Heart right ventricle (tissue), 16 donors: ENCODE measurements at regions not wholly inside any gene's neighbourhood (a gene's known extent, or its start where the extent isn't known, plus 50 kb on each side); places are given as distances from the start of the nearest gene placed in this dataset.

Experiments used
- ATAC-seq, 8 donors: fragments of 200-7000 bp; cut with Tn5 transposase; one replicate each; pipeline ENCODE4 v1.9.1; 2020; ENCODE audit warnings: mild to moderate bottlenecking in 8 of 8, moderate library complexity in 8 of 8, moderate number of reproducible peaks in 1 of 8
- DNase-seq, 2 donors: peaks; one replicate each; pipeline ENCODE4 v3.0.0-alpha.2; 2020
- H3K27ac ChIP-seq, 10 donors: fragments of 200-600 bp; sonication (generic) in 2 of 10; one replicate each; pipeline versions ENCODE4 v1.5.0 to v1.8.0; 2020 to 2022; ENCODE audit warnings: mild to moderate bottlenecking in 3 of 10
- H3K27me3 ChIP-seq, 7 donors: fragments of 200-600 bp; one replicate each; pipeline ENCODE4 v1.8.0; 2021 to 2022; ENCODE audit warnings: mild to moderate bottlenecking in 2 of 7
- H3K36me3 ChIP-seq, 9 donors: fragments of 200-600 bp; sonication (generic) in 1 of 9; one replicate each; pipeline versions ENCODE4 v1.5.0 to v1.8.0; 2020 to 2022; ENCODE audit warnings: mild to moderate bottlenecking in 2 of 9
- H3K4me1 ChIP-seq, 9 donors: fragments of 200-600 bp; sonication (generic) in 1 of 9; one replicate each; pipeline versions ENCODE4 v1.5.0 to v1.8.0; 2020 to 2022; ENCODE audit warnings: mild to moderate bottlenecking in 4 of 9
- H3K4me3 ChIP-seq, 10 donors: fragments of 200-600 bp; sonication (generic) in 2 of 10; one replicate each; pipeline versions ENCODE4 v1.5.0 to v1.8.0; 2020 to 2022; ENCODE audit warnings: mild to moderate bottlenecking in 7 of 10, moderate library complexity in 2 of 10
- H3K9me3 ChIP-seq, 11 donors: fragments of 200-600 bp in 10 of 11; sonication (generic) in 2 of 11; one replicate each; pipeline versions ENCODE4 v1.5.0 to v1.8.0; 2013 to 2022; ENCODE audit warnings: mild to moderate bottlenecking in 2 of 11, control low read depth in 1 of 11, moderate library complexity in 1 of 11
- WGBS, 2 donors: extraction: QIAGEN DNeasy Blood & Tissue Kit; methylation state at CpG; one replicate each; pipeline ENCODE4 v1.1.7; 2013; ENCODE audit warnings: inconsistent platforms in 1 of 2; 5-methylcytosine and 5-hydroxymethylcytosine counted together
- intact Hi-C, 10 donors: fragments of 100-400 bp; cut with DNase I; formaldehyde crosslinking; loops; one replicate each; pipeline versions ENCODE4 v1.11.1 to v1.14.2; 2022
- TF ChIP-seq, protein P1 (sequence below), 9 donors: fragments of 200-600 bp; sonication (generic) in 2 of 9; IDR thresholded peaks; one replicate each; pipeline versions ENCODE4 v1.5.0 to v1.8.0; 2021 to 2022; ENCODE audit warnings: antibody characterized with exemption in 9 of 9, mild to moderate bottlenecking in 5 of 9, moderate library complexity in 1 of 9
- donor health status: Arrhythmogenic right ventricular cardiomyopathy.
- donor health status: ischemic (EF 13 %, LVEDD 7.1; RV severe dilation, severe dysfunction).
- donor health status: healthy with polysubstance abuse.
- donor health status: DM: no; HTN: yes; CAD: no.
- donor health status: DM: no; HTN: no; CAD: no.
- donor health status: ischemic (EF 25% LVEDD 6.9; RV normal size, moderate dysfunction).
- donor health status: ischemic (EF 25% LVEDD 5.7; RV mildly dilated, moderate dysfunction).
- donor health status: healthy.
- donor health status: DM: yes; HTN: yes; CAD: no.
- donor health status: Ischemic cardiomyopathy.
- donor health status: ischemic (EF 35%, LVEDD 5.7; RV mildly dilated, moderate dysfunction).
- donor health status: nonischemic (EF 11% LVEDD 7.7; RV severe dilation, severe dysfunction).
- donor health status: DM: yes; HTN: yes; CAD: no.
- donor health status: PGD.
- donor health status: ischemic (EF 29% LVEDD 5.4; RV normal size, mild dysfunction).
- donor health status: nonischemic (EF 23%, LVEDD 6.1; RV moderate dilation, normal function).

DNA sequence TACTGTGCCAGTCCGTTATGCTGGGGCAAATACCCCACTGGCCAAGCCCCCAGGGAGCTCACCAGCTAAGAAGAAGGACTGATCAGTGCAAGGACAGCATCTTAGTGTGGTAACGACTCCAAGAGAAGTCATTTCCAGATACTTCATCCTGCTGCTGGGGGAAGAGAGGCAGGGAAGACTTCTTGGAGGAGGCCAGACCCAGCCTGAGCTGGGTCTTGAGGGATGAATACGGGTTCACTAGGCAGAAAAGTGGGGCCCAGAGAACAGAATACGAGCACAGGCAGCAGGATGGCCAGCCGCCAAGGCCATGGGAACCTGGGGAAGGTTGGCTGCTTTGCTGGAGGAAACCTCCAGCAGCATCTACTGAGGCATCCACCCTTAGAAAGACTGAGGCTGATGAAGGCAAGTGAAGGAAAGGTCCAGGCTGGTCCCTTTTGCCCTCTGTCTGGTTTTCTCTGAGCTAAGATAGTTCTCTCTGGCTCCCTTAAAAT lies 84.1 kb downstream of the GLI2 start:
- Histone ChIP-seq H3K4me1 (peaks cover 0 to 12% (median 0%) of the 10 kb centered on the region in 9 donors), H3K36me3 (no peaks in the 10 kb centered on the region), H3K4me3 (peak overlapping the region in 1 of 10 donors; percentile 13), H3K9me3 (no peaks in the 10 kb centered on the region), H3K27ac (peak overlapping the region in 5 of 10 donors; percentile 2 to 51 (median 22)), H3K27me3 (peaks cover 0 to 34% (median 8%) of the 10 kb centered on the region in 7 donors)
- DNase-seq (no peak), ATAC-seq (no peak)
- intact Hi-C loops: no loop called here
- TF ChIP-seq, protein P1, sequence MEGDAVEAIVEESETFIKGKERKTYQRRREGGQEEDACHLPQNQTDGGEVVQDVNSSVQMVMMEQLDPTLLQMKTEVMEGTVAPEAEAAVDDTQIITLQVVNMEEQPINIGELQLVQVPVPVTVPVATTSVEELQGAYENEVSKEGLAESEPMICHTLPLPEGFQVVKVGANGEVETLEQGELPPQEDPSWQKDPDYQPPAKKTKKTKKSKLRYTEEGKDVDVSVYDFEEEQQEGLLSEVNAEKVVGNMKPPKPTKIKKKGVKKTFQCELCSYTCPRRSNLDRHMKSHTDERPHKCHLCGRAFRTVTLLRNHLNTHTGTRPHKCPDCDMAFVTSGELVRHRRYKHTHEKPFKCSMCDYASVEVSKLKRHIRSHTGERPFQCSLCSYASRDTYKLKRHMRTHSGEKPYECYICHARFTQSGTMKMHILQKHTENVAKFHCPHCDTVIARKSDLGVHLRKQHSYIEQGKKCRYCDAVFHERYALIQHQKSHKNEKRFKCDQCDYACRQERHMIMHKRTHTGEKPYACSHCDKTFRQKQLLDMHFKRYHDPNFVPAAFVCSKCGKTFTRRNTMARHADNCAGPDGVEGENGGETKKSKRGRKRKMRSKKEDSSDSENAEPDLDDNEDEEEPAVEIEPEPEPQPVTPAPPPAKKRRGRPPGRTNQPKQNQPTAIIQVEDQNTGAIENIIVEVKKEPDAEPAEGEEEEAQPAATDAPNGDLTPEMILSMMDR (IDR thresholded peaks at IDR 0.05): no peak
- 73% methylated on average over 5 of the region's 5 CpGs for WGBS, 2 donors

DNA sequence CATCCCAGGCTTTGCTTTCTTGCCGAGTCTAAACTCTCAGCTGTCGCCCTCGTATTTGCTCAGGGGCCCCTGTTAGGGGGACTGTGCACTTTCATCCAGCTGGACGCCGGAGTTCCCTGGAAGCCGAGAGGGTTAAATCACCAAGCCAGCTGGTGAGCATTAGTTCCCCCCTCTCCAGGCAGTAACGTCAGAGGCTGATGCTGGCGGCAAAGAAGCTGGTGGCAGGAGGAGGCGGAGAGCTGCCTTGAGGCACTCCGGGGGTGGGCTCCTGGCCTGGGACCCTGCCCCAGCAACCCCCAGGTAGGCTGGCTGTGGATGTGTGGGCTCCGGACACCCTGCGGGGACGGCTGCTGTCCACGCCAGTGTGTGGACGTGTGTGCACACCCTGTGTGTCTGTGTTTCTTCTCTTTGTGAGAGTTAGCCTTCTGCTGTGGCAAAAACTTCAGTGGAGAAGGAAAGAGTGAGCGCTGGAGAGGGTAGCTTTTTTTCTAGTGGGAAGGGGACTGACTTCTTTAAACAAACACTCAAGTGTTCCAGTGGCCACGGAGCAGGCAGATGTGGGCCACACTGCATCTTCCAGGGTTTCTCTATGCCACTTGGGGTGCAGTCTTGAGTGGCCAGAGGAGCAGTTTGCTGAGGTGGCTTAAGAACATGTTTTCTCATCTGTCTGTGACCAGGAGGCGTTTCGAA lies 84.7 kb downstream of the GLI2 start:
- Histone ChIP-seq H3K9me3 (no peaks in the 10 kb centered on the region), H3K27me3 (peaks cover 0 to 28% (median 8%) of the 10 kb centered on the region in 7 donors), H3K27ac (peak overlapping the region in 6 of 10 donors; percentile 2 to 58 (median 32)), H3K4me3 (peak overlapping the region in 5 of 10 donors; percentile 11 to 30 (median 14)), H3K36me3 (no peaks in the 10 kb centered on the region), H3K4me1 (peaks cover 0 to 14% (median 0%) of the 10 kb centered on the region in 9 donors)
- TF ChIP-seq, protein P1 (IDR thresholded peaks at IDR 0.05): no peak
- DNase-seq: peak in 1 of 2 donors; percentile 38
- WGBS, 2 donors: 41 to 44% methylated on average over 19 of the region's 19 CpGs
- ATAC-seq: peak in 7 of 8 donors; percentile 36 to 73 (median 59)
- intact Hi-C loops: no loop called here

DNA sequence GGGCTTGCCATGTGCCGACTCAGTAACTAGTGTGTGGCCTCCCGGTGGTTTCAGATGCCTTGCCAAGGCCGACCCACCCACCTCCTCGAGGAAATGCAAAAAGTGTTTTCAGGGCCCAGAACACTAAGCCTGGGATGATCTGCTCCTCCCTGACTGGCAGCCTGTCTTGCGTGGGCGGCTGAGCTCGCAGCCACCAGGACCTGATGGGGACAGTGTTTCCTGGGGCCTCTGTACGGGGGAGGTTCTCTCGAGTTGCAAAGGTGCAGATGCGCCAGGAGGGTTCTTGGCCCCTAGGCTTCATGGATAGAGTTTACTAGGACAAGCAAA lies 85.2 kb downstream of the GLI2 start:
- TF ChIP-seq, protein P1 (IDR thresholded peaks at IDR 0.05): no peak
- Histone ChIP-seq H3K4me1 (peaks cover 0 to 19% (median 2%) of the 10 kb centered on the region in 9 donors), H3K27ac (peak overlapping the region in 2 of 10 donors; percentile 14 to 58), H3K36me3 (no peaks in the 10 kb centered on the region), H3K9me3 (no peaks in the 10 kb centered on the region), H3K27me3 (peaks cover 0 to 25% (median 3%) of the 10 kb centered on the region in 7 donors), H3K4me3 (peak overlapping the region in 3 of 10 donors; percentile 13 to 30 (median 14))
- DNase-seq (peak in 1 of 2 donors; percentile 24), ATAC-seq (peak in 7 of 8 donors; percentile 13 to 46 (median 31))
- intact Hi-C loops: no loop called here
- WGBS, 2 donors: 54 to 55% methylated on average over 10 of the region's 10 CpGs

DNA sequence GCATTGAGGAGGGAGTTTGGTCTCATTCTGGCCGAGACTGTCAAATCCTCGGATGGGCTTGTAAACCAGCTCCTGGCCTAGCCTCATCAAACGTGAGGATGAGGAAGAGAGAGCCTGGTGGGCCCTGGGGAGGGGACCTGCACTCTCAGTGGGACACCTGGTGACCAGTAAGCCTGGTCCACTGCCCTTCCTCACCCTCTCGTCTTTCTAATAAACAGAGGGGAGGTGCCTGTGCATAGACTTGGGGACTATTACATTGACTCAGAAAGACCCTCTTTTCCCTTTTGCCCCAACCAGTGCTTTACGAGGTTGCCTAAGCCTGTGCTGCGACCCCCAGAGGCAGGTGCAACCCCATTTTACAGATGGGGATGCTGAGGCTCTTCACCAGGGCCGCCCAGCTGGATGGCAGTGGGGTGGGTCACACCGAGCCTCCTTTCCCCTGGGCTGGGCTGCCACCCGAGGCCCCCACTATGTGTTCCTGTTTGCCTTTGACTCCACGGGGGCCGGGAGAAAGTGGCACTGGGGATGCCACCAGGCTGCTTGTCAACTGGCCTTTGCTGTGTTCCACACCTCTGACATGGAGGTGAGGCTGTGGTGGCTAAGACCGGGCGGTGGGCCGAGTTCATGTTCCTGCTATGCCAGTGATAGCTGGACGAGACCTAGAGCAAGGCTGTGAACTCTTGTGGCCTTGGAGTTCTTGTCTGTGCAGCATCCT lies 85.9 kb downstream of the GLI2 start:
- peaks cover 0 to 26% (median 9%) of the 10 kb centered on the region in 9 donors for H3K4me1 ChIP-seq
- ATAC-seq (no peak), DNase-seq (no peak)
- H3K9me3 ChIP-seq: no peaks in the 10 kb centered on the region
- 84 to 88% methylated on average over 15 of the region's 15 CpGs for WGBS, 2 donors
- H3K36me3 ChIP-seq: no peaks in the 10 kb centered on the region
- TF ChIP-seq, protein P1 (IDR thresholded peaks at IDR 0.05): no peak
- H3K27ac ChIP-seq: no peak overlapping the region
- no peak overlapping the region for H3K4me3 ChIP-seq
- H3K27me3 ChIP-seq: peaks cover 0 to 25% (median 3%) of the 10 kb centered on the region in 7 donors
- intact Hi-C loops: no loop called here
